ENCODE measurements at regions not wholly inside any gene's neighbourhood (a gene's known extent, or its start where the extent isn't known, plus 50 kb on each side); places are given as distances from the start of the nearest gene placed in this dataset.
"Not testable (repeated sequence)": the region's sequence is repeated elsewhere in the genome, so short reads cannot be mapped to it uniquely, and the experiment has no call there.

- H3K9ac ChIP-seq (ENCODE audit: control insufficient read depth, extremely low read depth, insufficient read depth, low read length): no peak overlapping the region
- H3K9me1 ChIP-seq (ENCODE audit: control insufficient read depth, extremely low read depth, insufficient read depth, low read length): no peaks in the 10 kb centered on the region
- no peaks in the 10 kb centered on the region for H4K20me1 ChIP-seq (ENCODE audit: control insufficient read depth, extremely low read depth, insufficient read depth, low read length)
- H3K27ac ChIP-seq (ENCODE audit: control insufficient read depth, insufficient read depth, low read length): no peak overlapping the region
- peaks cover 6% of the 10 kb centered on the region for H3K4me1 ChIP-seq (ENCODE audit: control insufficient read depth, extremely low read depth, insufficient read depth, low read length)
- no peaks in the 10 kb centered on the region for H3K36me3 ChIP-seq (ENCODE audit: control insufficient read depth in 2 of 2, extremely low read depth in 1 of 2, insufficient read depth in 2 of 2, low read length in 2 of 2)
- H3K4me2 ChIP-seq (ENCODE audit: control insufficient read depth, extremely low read depth, insufficient read depth, low read depth, low read length): no peak overlapping the region
- no peak overlapping the region for H3K4me3 ChIP-seq (ENCODE audit: control insufficient read depth in 2 of 3, extremely low read depth in 1 of 3, insufficient read depth in 2 of 3, low read depth in 1 of 3, low read length in 3 of 3)
- no peaks in the 10 kb centered on the region for H3K27me3 ChIP-seq (ENCODE audit: control insufficient read depth, extremely low read depth, insufficient read depth, low read length)
- FAIRE-seq: no peak
- DNase-seq (ENCODE audit: low read depth, low spot score): no peak
- dilution Hi-C loops (cut with MboI; ENCODE audit: extremely low pct_ligation_motif_present, low sequenced_read_pairs): no loop called here
- TF ChIP-seq CTCF (optimal IDR thresholded peaks at IDR 0.05 in 1 of 3, IDR thresholded peaks at IDR 0.05 in 1 of 3, conservative IDR thresholded peaks at IDR 0.05 in 1 of 3; ENCODE audit: extremely low read depth in 1 of 3, insufficient read depth in 2 of 3, low read length in 3 of 3) (no peak), EZH2 (IDR thresholded peaks at IDR 0.05; ENCODE audit: low read length) (no peak)
- no peak overlapping the region for H2AFZ ChIP-seq (ENCODE audit: control insufficient read depth, low read length)
- H3K79me2 ChIP-seq (ENCODE audit: control insufficient read depth, insufficient read depth, low read length): no peaks in the 10 kb centered on the region
- H3K9me3 ChIP-seq (ENCODE audit: control insufficient read depth, low read depth, low read length): no peaks in the 10 kb centered on the region
Measured at GRCh38 chr7:19554581-19554980, 154.3 kb downstream of the POLR1F start.

DNA sequence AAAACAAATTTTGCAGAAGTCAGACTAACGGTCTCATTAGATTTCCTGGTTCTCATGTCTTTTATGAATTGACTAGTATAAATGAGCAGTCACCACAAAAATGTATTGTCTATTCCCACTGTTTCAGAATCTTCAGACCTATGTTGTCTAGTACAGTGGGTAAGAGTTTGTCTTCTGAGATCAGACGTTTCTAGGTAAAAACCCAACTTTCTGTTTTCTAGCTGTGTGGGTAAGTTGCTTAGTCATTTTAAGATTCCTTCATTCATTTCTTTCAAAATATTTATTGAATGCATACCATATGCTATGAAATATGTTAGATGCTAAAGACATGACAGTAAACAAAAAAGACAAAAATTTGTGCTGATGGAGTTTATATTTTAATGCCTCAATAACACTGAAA is 156.3 kb downstream of the POLR1F start:
- FAIRE-seq: no peak

GRCh38 chr7:19549246-19549645 is 159.6 kb downstream of the POLR1F start:
- H3K4me3 ChIP-seq (ENCODE audit: control insufficient read depth in 2 of 3, extremely low read depth in 1 of 3, insufficient read depth in 2 of 3, low read depth in 1 of 3, low read length in 3 of 3); H3K27ac ChIP-seq (ENCODE audit: control insufficient read depth, insufficient read depth, low read length); H3K79me2 ChIP-seq (ENCODE audit: control insufficient read depth, insufficient read depth, low read length); DNase-seq (ENCODE audit: low read depth, low spot score); H3K9me1 ChIP-seq (ENCODE audit: control insufficient read depth, extremely low read depth, insufficient read depth, low read length); H3K27me3 ChIP-seq (ENCODE audit: control insufficient read depth, extremely low read depth, insufficient read depth, low read length); H3K36me3 ChIP-seq (ENCODE audit: control insufficient read depth in 2 of 2, extremely low read depth in 1 of 2, insufficient read depth in 2 of 2, low read length in 2 of 2); H2AFZ ChIP-seq (ENCODE audit: control insufficient read depth, low read length); H3K4me2 ChIP-seq (ENCODE audit: control insufficient read depth, extremely low read depth, insufficient read depth, low read depth, low read length); H4K20me1 ChIP-seq (ENCODE audit: control insufficient read depth, extremely low read depth, insufficient read depth, low read length); H3K9ac ChIP-seq (ENCODE audit: control insufficient read depth, extremely low read depth, insufficient read depth, low read length); H3K4me1 ChIP-seq (ENCODE audit: control insufficient read depth, extremely low read depth, insufficient read depth, low read length); dilution Hi-C loops (cut with MboI; ENCODE audit: extremely low pct_ligation_motif_present, low sequenced_read_pairs); FAIRE-seq; H3K9me3 ChIP-seq (ENCODE audit: control insufficient read depth, low read depth, low read length): not testable (repeated sequence)

More for the DNA sequence above, 156.3 kb downstream of the POLR1F start:
- no peak for DNase-seq (ENCODE audit: low read depth, low spot score)
- Histone ChIP-seq H4K20me1 (ENCODE audit: control insufficient read depth, extremely low read depth, insufficient read depth, low read length) (no peaks in the 10 kb centered on the region), H3K4me2 (ENCODE audit: control insufficient read depth, extremely low read depth, insufficient read depth, low read depth, low read length) (no peak overlapping the region), H3K27ac (ENCODE audit: control insufficient read depth, insufficient read depth, low read length) (no peak overlapping the region), H3K4me1 (ENCODE audit: control insufficient read depth, extremely low read depth, insufficient read depth, low read length) (no peaks in the 10 kb centered on the region), H3K9me1 (ENCODE audit: control insufficient read depth, extremely low read depth, insufficient read depth, low read length) (no peaks in the 10 kb centered on the region), H3K4me3 (ENCODE audit: control insufficient read depth in 2 of 3, extremely low read depth in 1 of 3, insufficient read depth in 2 of 3, low read depth in 1 of 3, low read length in 3 of 3) (no peak overlapping the region), H3K9me3 (ENCODE audit: control insufficient read depth, low read depth, low read length) (no peaks in the 10 kb centered on the region), H3K79me2 (ENCODE audit: control insufficient read depth, insufficient read depth, low read length) (no peaks in the 10 kb centered on the region), H3K27me3 (ENCODE audit: control insufficient read depth, extremely low read depth, insufficient read depth, low read length) (no peaks in the 10 kb centered on the region), H3K9ac (ENCODE audit: control insufficient read depth, extremely low read depth, insufficient read depth, low read length) (no peak overlapping the region), H2AFZ (ENCODE audit: control insufficient read depth, low read length) (no peak overlapping the region), H3K36me3 (ENCODE audit: control insufficient read depth in 2 of 2, extremely low read depth in 1 of 2, insufficient read depth in 2 of 2, low read length in 2 of 2) (no peaks in the 10 kb centered on the region)
- TF ChIP-seq EZH2 (IDR thresholded peaks at IDR 0.05; ENCODE audit: low read length) (no peak), CTCF (optimal IDR thresholded peaks at IDR 0.05 in 1 of 3, IDR thresholded peaks at IDR 0.05 in 1 of 3, conservative IDR thresholded peaks at IDR 0.05 in 1 of 3; ENCODE audit: extremely low read depth in 1 of 3, insufficient read depth in 2 of 3, low read length in 3 of 3) (no peak)
- dilution Hi-C loops (cut with MboI; ENCODE audit: extremely low pct_ligation_motif_present, low sequenced_read_pairs): no loop called here
